ENCODE measurements at regions not wholly inside any gene's neighbourhood (a gene's known extent, or its start where the extent isn't known, plus 50 kb on each side); places are given as distances from the start of the nearest gene placed in this dataset.

DNA sequence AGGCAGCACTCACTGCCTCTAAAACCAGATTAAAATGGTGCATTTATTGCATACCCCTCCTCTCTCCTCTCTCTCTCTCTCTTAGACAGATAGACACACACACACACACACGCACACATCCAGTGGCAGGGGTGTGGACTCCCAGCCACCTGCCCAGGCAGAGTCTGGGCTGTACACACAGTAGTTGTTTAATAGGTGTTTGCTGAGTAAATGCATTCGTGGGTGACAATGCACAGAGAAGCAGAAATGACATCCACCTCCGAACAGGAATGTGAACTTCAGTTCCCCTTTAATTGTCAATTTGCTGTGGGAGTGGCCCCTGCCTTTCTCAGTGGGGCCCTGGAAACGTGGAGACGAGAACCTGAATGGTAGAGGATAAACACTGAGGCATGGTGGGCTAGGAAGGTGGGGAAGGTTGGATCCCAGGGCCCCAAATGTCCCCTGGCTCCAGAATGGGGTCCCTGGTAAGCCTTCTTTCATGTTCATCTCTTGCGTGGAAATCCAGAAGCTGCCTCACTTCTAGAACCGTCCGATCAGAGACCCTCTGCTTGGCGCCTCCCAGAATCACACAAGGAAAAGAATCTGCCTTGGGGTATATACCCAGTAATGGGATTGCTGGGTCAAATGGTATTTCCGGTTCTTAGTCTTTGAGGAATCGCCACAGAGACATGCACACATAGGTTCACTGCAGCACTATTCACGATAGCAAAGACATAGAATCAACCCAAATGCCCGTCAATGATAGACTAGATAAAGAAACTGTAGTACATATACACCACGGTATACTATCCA, 58.5 kb upstream of the ECHDC3 start:
- TF ChIP-seq, protein P1, sequence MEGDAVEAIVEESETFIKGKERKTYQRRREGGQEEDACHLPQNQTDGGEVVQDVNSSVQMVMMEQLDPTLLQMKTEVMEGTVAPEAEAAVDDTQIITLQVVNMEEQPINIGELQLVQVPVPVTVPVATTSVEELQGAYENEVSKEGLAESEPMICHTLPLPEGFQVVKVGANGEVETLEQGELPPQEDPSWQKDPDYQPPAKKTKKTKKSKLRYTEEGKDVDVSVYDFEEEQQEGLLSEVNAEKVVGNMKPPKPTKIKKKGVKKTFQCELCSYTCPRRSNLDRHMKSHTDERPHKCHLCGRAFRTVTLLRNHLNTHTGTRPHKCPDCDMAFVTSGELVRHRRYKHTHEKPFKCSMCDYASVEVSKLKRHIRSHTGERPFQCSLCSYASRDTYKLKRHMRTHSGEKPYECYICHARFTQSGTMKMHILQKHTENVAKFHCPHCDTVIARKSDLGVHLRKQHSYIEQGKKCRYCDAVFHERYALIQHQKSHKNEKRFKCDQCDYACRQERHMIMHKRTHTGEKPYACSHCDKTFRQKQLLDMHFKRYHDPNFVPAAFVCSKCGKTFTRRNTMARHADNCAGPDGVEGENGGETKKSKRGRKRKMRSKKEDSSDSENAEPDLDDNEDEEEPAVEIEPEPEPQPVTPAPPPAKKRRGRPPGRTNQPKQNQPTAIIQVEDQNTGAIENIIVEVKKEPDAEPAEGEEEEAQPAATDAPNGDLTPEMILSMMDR (IDR thresholded peaks at IDR 0.05): no peak
- TF ChIP-seq EZH2 (IDR thresholded peaks at IDR 0.05): no peak

Data from neural progenitor cell (in vitro differentiated cells).